G401 (cell line): ENCODE measurements at regions not wholly inside any gene's neighbourhood (a gene's known extent, or its start where the extent isn't known, plus 50 kb on each side); places are given as distances from the start of the nearest gene placed in this dataset.

Experiments
- DNase-seq: peaks from one replicate; pipeline ENCODE4 v3.0.0-alpha.2; 2015; ENCODE audit warnings: low spot score
- in situ Hi-C: cut with HindIII; loops from 2 replicates; pipeline ENCODE4 v1.10.0; 2016; ENCODE audit warnings: low sequenced_read_pairs, mixed read lengths

DNA sequence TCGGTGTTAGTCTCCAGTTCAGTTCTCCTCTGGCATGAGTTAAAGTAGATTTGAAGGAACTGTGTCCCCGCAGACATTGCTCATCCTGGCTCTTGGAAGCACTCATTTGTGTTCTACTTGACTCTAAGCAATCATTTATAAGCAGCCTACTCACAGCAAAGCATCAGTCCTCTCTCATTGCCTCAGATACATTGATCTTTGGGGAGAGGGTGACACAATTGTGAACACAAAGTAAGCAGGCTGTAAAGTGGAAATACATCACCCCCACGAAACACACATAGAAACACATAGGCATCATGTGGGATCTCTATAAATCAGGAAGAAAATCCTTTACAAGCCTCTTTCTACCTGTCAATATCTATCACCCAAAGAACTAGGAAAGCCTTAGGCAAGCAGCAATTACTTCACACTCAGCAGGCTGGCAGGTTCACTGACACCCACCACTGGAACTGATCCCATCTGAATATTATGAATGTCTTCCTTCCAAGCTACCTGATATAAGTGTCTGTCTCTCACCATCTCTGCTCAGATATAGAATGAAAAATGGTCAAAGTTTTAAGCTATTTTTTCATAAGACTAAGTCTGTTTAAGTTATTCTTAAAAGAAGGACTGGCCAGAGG, 675.8 kb downstream of the HACE1 start:
- no peak for DNase-seq
- in situ Hi-C loops = no loop called here

DNA sequence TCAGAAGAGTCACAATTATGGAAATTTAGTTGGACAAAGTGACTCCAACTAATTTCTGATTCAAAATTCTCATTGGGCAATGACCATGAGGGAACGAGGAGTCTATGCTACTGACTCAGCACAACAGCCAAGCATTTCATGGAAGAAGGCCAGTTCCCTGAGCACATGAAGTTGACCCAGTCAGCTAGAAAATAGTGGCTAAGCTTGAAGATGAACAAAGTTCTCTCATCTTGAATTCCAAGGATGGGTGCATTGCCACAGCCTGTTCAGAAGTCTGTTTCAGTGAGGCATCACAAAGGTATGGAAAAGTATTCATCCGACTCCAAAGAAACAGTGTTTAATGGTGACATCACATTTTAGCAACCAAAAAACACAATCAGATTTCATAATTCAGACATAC, 676.9 kb downstream of the HACE1 start:
- peak; percentile 19 for DNase-seq
- in situ Hi-C loops = no loop called here

DNA sequence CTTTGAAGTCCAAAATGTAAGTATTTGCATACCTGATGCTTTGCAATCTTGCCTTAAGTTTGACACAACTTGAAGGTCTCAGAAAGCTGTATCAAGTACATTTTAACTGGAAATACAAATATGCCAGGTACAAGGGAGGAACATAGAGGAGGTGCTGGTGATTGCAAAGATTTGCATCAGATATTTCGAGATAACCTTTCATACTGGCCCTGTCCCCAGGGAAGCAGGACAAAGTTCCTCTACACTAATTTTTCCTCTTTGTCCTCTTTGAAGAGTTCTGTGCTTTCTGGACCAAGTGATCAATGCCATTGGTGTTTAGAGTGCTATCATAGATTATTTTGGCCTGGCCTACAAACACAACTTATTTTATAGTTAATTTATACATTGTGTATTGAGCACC, 686.1 kb downstream of the HACE1 start:
- in situ Hi-C loops = no loop called here

DNA sequence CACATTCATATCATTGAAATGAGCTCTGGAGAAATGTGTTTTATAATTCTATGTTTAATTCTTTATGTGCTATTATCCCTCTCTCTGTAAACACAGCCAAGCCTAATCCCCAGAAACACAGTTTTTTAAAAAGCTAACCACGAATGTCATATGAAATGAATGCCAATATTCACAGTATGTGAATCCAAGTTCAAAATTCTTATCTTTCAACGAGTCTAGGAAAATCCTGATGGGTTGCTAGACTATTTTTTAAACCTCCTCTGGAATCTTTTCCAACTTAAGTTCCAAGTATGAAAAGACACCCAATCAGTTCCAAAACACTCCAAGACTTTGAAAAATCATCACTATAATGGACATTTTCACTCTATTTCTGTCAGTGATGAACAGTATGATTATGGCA, 689.3 kb downstream of the HACE1 start:
- no peak for DNase-seq
- in situ Hi-C loops = no loop called here

More for the DNA sequence above, 686.1 kb downstream of the HACE1 start:
- no peak for DNase-seq

DNA sequence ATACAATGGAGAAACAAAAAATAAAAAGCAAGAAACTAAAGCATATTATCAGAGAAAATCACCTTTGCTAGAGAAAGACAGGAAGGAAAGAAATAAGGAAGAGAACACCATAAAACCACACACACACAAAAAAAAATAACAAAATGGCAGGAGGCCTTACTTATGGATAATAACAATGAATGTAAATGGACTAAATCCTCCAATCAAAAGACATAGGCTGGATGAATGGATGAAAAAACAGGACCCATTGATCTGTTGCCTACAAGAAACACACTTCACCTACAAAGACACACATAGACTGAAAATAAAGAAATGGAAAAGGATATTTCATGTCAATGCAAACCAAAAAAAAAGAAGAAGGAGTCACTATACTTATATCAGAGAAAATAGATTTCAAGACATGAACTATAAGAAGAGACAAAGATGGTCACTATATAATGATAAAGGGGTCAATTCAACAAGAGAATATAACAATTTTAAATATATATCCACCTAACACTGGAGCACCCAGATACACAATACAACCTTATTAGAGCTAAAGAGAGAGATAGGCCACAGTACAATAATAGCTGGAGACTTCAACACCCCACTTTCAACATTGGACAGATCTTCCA, 693.6 kb downstream of the HACE1 start:
- no peak for DNase-seq
- in situ Hi-C loops = no loop called here

- in situ Hi-C loops = no loop called here
- DNase-seq = no peak
Measured at GRCh38 chr6:104162036-104162669, 697.6 kb downstream of the HACE1 start.

DNA sequence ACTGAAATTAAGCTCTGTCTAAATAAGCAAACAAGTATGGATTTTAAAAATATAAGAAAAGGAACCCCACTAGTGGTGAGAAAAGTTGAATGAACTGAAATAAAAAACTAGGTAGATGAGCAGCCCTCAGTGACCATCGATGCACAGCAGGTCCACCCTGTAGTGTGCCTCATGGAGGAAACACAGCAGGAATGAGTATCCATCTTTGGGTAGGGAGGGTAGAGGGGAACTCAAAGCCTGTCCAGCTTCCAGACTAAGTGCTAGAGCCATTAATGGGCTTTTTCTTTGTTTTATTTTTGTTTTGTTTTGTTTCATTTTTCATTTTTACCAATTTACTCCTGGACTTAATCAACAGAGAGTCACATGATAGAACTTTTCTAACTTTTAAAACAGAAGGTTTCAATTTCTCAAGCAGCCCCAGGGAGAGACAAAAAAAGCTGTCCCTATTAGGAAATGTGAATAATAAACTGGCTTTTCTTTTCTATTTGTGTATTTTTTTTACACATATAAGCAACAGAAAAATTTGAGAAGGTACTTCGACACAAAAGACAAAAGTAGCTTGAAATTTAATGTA, 700.6 kb downstream of the HACE1 start:
- in situ Hi-C loops = no loop called here

DNA sequence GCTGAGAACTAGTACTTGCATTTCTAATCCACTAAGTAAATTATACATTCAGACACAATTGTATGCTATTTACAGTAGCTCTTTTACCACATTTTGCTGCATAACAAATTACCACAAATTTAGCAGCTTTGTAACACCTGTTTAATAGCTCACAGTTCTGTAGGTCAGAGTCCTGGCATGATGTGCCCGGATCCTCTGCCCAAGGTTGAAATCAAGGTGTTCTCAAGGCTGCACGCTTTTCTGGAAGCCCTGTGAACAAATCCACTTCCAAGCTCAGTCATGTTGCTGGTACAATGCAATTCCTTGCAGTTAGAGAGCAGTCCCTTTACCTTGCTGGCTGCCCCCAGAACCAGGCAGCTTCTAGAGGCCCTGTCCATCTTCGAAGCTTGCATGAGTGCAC, 716.0 kb downstream of the HACE1 start:
- no peak for DNase-seq
- in situ Hi-C loops = no loop called here

More for the DNA sequence above, 700.6 kb downstream of the HACE1 start:
- no peak for DNase-seq

DNA sequence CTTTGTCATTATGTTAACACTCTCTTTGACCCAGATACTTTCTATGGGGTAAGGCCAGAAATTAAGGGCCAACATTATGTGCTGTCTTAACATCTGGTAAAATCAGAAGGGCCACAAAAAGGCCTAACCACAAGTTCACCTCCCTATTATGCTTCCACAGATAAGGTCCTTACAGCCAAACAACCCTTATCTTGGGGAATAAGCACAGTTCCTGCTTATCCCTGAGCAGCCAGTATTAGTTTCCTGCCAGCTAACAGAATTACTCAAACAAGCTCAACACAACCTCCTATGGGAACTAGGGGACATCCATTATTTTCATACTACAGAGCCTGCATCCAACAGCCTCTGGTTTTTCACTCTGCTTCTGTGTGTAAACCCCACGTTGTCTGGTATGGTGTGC, 724.8 kb downstream of the HACE1 start:
- DNase-seq = no peak
- in situ Hi-C loops = no loop called here

GRCh38 chr6:104130343-104130742, 729.4 kb downstream of the HACE1 start:
- DNase-seq = no peak
- in situ Hi-C loops = no loop called here

DNA sequence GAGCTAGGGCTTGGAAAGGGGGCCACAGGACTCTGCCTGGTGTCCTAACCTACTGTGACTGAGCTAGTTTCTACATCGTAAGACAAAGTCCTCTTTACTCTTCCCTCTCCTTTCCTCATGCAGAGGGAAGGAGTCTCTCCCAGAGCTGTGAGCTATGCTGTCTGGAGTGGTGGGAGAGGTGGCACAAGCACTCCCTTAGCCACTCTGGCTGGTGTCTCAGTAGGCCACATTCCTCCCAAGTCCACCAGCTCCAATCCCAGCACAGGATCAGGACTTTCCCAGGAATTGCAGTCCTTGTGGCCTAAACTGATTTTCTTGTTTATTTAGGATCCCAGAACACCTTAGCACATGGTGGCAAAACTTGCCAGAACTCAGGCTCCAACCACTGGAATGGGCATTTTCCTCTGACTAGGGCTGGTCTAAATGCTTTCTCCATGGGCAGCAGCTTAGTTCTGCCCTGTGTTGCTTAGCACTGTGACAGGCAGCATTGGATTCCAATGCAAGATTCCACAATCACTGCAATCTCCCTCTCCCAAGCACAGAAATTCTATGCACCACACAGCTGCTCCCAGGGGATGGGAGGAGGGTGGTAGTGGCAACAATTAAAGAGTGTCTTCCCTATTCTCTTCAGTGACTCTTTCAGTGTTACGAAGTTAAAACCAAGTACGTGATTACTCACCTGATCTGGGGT, 733.3 kb downstream of the HACE1 start:
- in situ Hi-C loops = no loop called here
- no peak for DNase-seq

DNA sequence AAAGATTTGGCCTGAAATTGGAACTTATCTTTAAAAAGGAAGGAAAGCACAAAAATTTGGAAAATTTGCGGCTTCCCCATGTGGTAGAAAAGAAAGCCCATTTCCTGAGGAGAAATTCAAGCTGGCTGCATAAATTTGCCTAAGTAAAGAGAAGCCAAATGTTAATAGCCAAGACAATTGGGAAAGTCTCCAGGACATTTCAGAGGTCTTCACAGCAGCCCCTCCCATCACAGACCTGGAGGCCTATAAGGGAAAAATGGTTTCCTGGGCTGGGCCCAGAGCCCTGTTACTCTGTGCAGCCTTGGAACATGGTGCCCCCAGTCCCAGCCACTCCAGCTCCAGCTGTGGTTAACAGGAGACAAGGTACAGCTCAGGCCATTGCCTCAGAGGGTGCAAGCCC, 736.5 kb downstream of the HACE1 start:
- in situ Hi-C loops = no loop called here
- DNase-seq = no peak

GRCh38 chr6:104118274-104118673, 741.4 kb downstream of the HACE1 start:
- in situ Hi-C loops = no loop called here
- DNase-seq = no peak

DNA sequence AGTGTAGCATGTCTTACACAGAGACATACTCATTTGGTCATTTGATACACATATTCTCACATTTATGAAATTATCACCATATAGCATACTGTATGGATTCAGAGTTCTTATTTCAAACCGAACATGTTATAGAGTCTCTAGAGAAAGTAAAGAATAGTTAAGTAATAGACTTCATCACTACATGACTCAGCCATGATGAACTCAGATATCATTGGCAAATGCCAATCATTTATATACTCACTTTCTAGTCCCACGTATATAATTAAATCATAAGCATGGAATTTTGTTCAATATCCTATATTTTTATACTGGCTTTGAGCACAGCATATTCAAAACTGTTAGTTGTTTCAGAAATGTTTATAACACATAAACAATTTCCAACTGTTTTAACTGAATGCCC, 749.9 kb downstream of the HACE1 start:
- in situ Hi-C loops = no loop called here

GRCh38 chr6:104108634-104109033, 751.1 kb downstream of the HACE1 start:
- no peak for DNase-seq
- in situ Hi-C loops = no loop called here

More for the DNA sequence above, 749.9 kb downstream of the HACE1 start:
- DNase-seq = no peak

GRCh38 chr6:104095661-104096416, 763.9 kb downstream of the HACE1 start:
- DNase-seq = no peak
- in situ Hi-C loops = no loop called here

DNA sequence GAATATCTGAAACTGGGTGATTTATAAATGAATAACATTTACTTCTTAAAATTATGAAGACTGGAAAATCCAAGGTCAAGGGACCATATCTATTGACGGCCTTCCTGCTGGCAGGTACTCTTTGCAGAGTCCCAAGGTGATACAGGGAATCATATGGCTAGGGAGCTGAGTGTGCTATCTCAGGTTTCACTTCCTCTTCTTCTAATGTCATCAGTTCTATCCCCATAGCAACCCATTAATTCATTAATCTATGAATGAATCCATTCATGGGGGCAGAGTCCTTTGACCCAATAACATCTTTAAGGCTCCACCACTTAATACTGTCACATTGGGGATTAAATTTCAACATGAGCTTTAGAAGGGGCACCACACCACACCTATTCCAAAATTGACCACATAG, 772.0 kb downstream of the HACE1 start:
- DNase-seq = no peak
- in situ Hi-C loops = no loop called here

DNA sequence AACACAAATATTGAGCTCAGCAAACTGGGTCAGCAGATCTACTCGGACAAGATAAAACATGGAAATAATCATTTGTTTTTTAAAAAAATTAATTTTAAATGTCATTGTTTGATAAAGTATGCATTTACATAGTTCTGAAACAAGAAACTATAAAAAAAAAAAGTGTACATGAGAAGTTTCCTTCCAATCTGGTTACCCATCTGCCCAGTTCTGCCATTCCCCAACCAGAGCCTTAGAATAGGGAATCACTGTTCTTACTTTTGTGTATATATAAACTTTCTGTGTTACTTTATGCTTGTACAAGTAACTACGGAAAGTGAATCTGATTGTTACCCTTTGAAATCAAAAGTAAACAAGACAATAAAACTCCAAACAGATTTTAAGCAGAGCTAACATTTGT, 791.4 kb downstream of the HACE1 start:
- no peak for DNase-seq
- in situ Hi-C loops = no loop called here

DNA sequence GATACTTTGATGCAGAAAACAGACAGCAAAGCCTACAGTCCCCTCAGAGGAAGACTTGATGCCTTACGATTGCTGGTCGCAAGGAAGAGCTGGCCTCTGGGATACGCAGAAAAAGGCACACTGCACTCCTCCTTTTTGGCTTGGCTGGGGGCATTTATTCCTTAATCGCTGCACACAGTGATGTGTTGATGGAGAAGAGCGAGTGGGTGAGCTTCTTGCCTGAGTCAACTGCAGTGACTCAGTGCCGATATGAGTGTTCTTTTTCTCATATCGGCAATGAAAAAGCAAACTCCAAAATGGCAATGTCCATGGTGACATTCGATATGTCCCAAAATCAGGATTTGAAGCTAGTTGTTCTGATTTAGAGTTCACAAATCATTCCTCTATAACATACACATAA, 794.8 kb downstream of the HACE1 start:
- in situ Hi-C loops = no loop called here
- DNase-seq = no peak
